ENCODE measurements at regions not wholly inside any gene's neighbourhood (a gene's known extent, or its start where the extent isn't known, plus 50 kb on each side); places are given as distances from the start of the nearest gene placed in this dataset.

GRCh38 chr13:76647550-76647949 is 238.7 kb downstream of the KCTD12 start:
- Histone ChIP-seq H3K4me3 (ENCODE audit: low read length in 3 of 3) (no peak overlapping the region), H3K27ac (ENCODE audit: low read depth in 2 of 2, low read length in 2 of 2) (no peak overlapping the region), H3K9ac (ENCODE audit: low read length in 3 of 3) (no peak overlapping the region), H3K4me1 (ENCODE audit: control insufficient read depth in 2 of 3, insufficient read depth in 2 of 3, low read depth in 1 of 3, low read length in 3 of 3) (no peaks in the 10 kb centered on the region), H3K9me3 (ENCODE audit: control insufficient read depth in 2 of 3, insufficient read depth in 1 of 3, low read length in 3 of 3) (no peaks in the 10 kb centered on the region), H3K36me3 (ENCODE audit: control insufficient read depth in 2 of 3, insufficient read depth in 3 of 3, low read length in 3 of 3) (no peaks in the 10 kb centered on the region), H3K27me3 (ENCODE audit: control insufficient read depth, insufficient read depth, low read length) (no peaks in the 10 kb centered on the region)
- intact Hi-C loops (cut with DNase I): no loop called here
- TF ChIP-seq CTCF (IDR thresholded peaks at IDR 0.05; ENCODE audit: borderline replicate concordance, extremely low read depth, insufficient read depth): no peak
- FAIRE-seq (no peak), DNase-seq (no peak)

GRCh38 chr13:76646946-76647345 is 239.3 kb downstream of the KCTD12 start:
- no peak for FAIRE-seq
- no peak overlapping the region for H3K4me3 ChIP-seq (ENCODE audit: low read length in 3 of 3)
- H3K9me3 ChIP-seq (ENCODE audit: control insufficient read depth in 2 of 3, insufficient read depth in 1 of 3, low read length in 3 of 3): no peaks in the 10 kb centered on the region
- H3K27me3 ChIP-seq (ENCODE audit: control insufficient read depth, insufficient read depth, low read length): no peaks in the 10 kb centered on the region
- no peaks in the 10 kb centered on the region for H3K4me1 ChIP-seq (ENCODE audit: control insufficient read depth in 2 of 3, insufficient read depth in 2 of 3, low read depth in 1 of 3, low read length in 3 of 3)
- intact Hi-C loops (cut with DNase I): no loop called here
- no peak overlapping the region for H3K9ac ChIP-seq (ENCODE audit: low read length in 3 of 3)
- TF ChIP-seq CTCF (IDR thresholded peaks at IDR 0.05; ENCODE audit: borderline replicate concordance, extremely low read depth, insufficient read depth): no peak
- no peak overlapping the region for H3K27ac ChIP-seq (ENCODE audit: low read depth in 2 of 2, low read length in 2 of 2)
- DNase-seq: no peak
- H3K36me3 ChIP-seq (ENCODE audit: control insufficient read depth in 2 of 3, insufficient read depth in 3 of 3, low read length in 3 of 3): no peaks in the 10 kb centered on the region

DNA sequence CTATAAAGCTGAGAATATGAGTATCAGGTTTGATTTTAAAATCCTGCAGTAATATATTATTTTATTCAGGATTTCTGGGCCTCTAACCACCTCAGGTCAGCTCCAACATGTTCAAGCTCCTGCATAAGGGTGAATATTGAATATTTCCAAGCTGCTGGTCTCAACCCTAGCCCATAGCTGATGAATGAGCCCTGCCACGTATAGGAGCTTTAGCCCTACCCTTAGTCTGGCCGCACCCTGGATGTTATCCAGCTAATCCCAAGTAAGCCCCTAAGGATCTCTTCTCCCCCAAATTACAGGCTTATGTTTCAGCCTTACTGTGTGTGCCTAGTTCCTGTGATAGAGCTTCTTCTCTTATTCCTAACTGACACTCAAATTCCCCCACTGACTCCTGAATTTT is 240.6 kb downstream of the KCTD12 start:
- Histone ChIP-seq H3K9ac (ENCODE audit: low read length in 3 of 3) (no peak overlapping the region), H3K36me3 (ENCODE audit: control insufficient read depth in 2 of 3, insufficient read depth in 3 of 3, low read length in 3 of 3) (no peaks in the 10 kb centered on the region), H3K27ac (ENCODE audit: low read depth in 2 of 2, low read length in 2 of 2) (no peak overlapping the region), H3K4me1 (ENCODE audit: control insufficient read depth in 2 of 3, insufficient read depth in 2 of 3, low read depth in 1 of 3, low read length in 3 of 3) (no peaks in the 10 kb centered on the region), H3K9me3 (ENCODE audit: control insufficient read depth in 2 of 3, insufficient read depth in 1 of 3, low read length in 3 of 3) (no peaks in the 10 kb centered on the region), H3K4me3 (ENCODE audit: low read length in 3 of 3) (no peak overlapping the region), H3K27me3 (ENCODE audit: control insufficient read depth, insufficient read depth, low read length) (no peaks in the 10 kb centered on the region)
- intact Hi-C loops (cut with DNase I): no loop called here
- no peak for TF ChIP-seq CTCF (IDR thresholded peaks at IDR 0.05; ENCODE audit: borderline replicate concordance, extremely low read depth, insufficient read depth)
- FAIRE-seq: no peak
- DNase-seq: no peak

DNA sequence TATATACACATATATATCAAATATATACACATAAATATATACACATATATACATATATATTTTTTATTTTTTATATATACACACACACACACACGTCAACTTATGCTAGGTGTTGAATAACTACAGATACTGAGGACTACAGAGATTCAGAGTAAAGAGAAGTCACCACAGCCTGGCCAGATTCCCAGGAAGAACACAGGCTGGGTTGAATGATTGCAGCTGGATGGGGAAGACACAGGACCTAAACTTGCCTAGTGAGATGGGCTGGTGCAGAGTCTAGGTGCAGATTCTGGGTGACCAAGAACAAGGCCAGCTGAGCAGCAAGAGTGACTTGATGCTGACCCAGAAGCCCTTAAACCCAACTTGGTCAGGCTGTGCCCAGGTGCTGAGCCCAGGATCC is 241.3 kb downstream of the KCTD12 start:
- no peak overlapping the region for H3K4me3 ChIP-seq (ENCODE audit: low read length in 3 of 3)
- no peak for TF ChIP-seq CTCF (IDR thresholded peaks at IDR 0.05; ENCODE audit: borderline replicate concordance, extremely low read depth, insufficient read depth)
- DNase-seq: peak in 1 of 5 donors; percentile 56
- no peak overlapping the region for H3K9ac ChIP-seq (ENCODE audit: low read length in 3 of 3)
- H3K4me1 ChIP-seq (ENCODE audit: control insufficient read depth in 2 of 3, insufficient read depth in 2 of 3, low read depth in 1 of 3, low read length in 3 of 3): no peaks in the 10 kb centered on the region
- no peaks in the 10 kb centered on the region for H3K9me3 ChIP-seq (ENCODE audit: control insufficient read depth in 2 of 3, insufficient read depth in 1 of 3, low read length in 3 of 3)
- FAIRE-seq: no peak
- H3K27ac ChIP-seq (ENCODE audit: low read depth in 2 of 2, low read length in 2 of 2): no peak overlapping the region
- intact Hi-C loops (cut with DNase I): no loop called here
- no peaks in the 10 kb centered on the region for H3K36me3 ChIP-seq (ENCODE audit: control insufficient read depth in 2 of 3, insufficient read depth in 3 of 3, low read length in 3 of 3)
- H3K27me3 ChIP-seq (ENCODE audit: control insufficient read depth, insufficient read depth, low read length): no peaks in the 10 kb centered on the region

Data from kidney (tissue), 13 donors.